GM12872 (cell line): ENCODE measurements at regions not wholly inside any gene's neighbourhood (a gene's known extent, or its start where the extent isn't known, plus 50 kb on each side); places are given as distances from the start of the nearest gene placed in this dataset.

ENCODE experiments used
- CTCF ChIP-seq: IDR thresholded peaks from 3 replicates; pipeline ENCODE4 v1.5.1; 2011; ENCODE audit warnings: low read depth, mild to moderate bottlenecking, low read length, moderate library complexity; ENCODE audit not compliant: insufficient read depth

- TF ChIP-seq CTCF: no peak
Observed at GRCh38 chr20:57106030-57106682, 160.3 kb downstream of the BMP7 start.

DNA sequence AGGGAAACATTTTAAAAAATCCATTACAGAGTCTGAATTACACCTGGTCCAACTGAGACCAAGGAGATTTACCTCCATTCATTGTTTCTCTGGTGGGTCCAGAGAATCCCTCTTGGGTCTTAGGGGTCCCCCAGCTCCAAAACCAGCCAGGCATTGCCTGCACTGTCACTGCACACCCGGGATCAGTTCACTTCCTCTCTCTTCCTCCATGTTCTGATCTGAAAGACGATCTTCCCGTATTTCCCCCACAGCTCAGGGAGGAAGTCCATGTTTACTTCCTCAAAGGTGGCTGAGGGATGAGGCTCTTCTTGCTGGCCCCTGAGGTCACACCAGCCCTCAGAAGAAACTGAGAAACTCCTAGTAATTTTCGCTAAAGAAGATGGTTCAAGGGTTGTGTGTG is 159.7 kb downstream of the BMP7 start:
- TF ChIP-seq CTCF: no peak

DNA sequence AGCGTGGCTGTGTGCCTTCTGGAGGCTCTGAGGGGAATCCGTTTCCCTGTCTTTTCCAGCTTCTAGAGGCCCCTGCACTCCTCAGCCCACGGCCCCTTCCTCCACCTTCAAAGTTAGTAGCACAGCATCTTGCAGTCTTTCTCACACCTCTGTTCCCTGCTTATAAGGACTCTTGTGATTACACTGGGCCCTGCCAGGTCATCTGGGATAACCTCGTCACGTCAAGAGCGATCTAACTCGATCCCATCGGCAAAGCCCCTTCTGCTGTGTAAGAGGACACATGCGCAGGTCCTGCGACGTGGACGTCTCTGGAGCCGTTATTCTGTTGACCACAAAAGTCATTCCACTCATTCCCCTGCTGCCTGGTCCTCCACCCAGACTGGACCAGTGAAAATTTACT is 159.2 kb downstream of the BMP7 start:
- no peak for TF ChIP-seq CTCF

- TF ChIP-seq CTCF: no peak
Observed at GRCh38 chr20:57108218-57108617, 158.2 kb downstream of the BMP7 start.

DNA sequence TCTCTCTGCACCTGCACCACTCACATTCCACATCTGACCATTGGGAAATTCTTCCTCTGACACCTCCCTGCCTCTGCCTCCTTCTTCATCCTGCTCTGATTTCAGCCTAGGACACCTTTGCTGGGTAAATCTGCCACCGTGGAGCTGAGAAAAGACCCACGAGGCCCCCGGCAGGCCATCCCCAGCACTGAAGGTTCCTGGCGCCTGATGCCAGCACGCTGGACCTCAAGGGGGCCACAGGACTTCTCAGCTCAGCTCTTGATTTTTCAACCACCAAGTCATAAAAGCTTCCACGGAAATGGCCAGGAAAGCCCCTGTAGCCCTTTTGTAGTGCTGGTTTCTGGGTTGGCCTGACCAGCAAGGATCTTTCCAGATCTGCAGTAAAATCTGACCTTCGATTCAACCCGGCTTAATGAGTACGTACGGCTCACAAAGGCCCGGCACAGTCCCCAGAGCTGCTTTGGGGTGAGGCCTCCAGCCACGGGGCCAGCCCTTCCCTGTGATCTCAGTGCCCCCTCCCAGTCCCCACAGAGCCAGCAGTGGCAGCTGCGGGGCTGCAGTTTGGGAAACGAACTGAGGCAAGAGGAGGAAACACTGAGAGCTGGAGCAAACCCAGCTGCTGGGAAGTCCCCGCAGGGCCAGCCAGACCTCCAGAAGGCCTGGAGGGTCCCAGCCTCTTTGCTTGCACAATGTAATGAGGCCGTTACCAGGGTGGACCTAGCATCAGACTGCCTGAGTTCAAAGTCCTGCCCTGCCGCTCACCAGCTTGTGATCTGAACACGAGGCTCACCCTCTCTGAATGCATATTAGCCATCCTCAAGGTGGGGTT is 157.5 kb downstream of the BMP7 start:
- TF ChIP-seq CTCF: no peak

GRCh38 chr20:57109571-57109953 is 156.9 kb downstream of the BMP7 start:
- no peak for TF ChIP-seq CTCF

- TF ChIP-seq CTCF: no peak
Observed at GRCh38 chr20:57111028-57111373, 155.4 kb downstream of the BMP7 start.
